Colonic mucosa (tissue), 4 donors: ENCODE measurements at regions not wholly inside any gene's neighbourhood (a gene's known extent, or its start where the extent isn't known, plus 50 kb on each side); places are given as distances from the start of the nearest gene placed in this dataset.

Experiments used
- DNase-seq: peaks from one replicate; pipeline ENCODE4 v3.0.0-alpha.2; 2020
- H3K27ac ChIP-seq: fragments of 200-600 bp; one replicate; pipeline ENCODE4 v1.8.0; 2021
- H3K27me3 ChIP-seq: fragments of 200-600 bp; one replicate; pipeline ENCODE4 v1.8.0; 2021
- H3K36me3 ChIP-seq: fragments of 200-600 bp; one replicate; pipeline ENCODE4 v1.8.0; 2021
- H3K4me1 ChIP-seq: fragments of 200-600 bp; one replicate; pipeline ENCODE4 v1.8.0; 2021; ENCODE audit warnings: mild to moderate bottlenecking
- H3K4me3 ChIP-seq: fragments of 200-600 bp; one replicate; pipeline ENCODE4 v1.8.0; 2021
- H3K9ac ChIP-seq, 2 donors: one replicate each; pipeline ENCODE4 v1.7.0; 2013; ENCODE audit warnings: control low read depth in 2 of 2, low read depth in 2 of 2, low read length in 2 of 2
- H3K9me3 ChIP-seq: fragments of 200-600 bp; one replicate; pipeline ENCODE4 v1.8.0; 2021
- intact Hi-C: fragments of 100-400 bp; cut with DNase I; formaldehyde crosslinking; loops from one replicate; pipeline ENCODE4 v1.14.1; 2022
- TF ChIP-seq, protein P1 (sequence below): fragments of 200-600 bp; IDR thresholded peaks from one replicate; pipeline ENCODE4 v1.8.0; 2022; ENCODE audit warnings: antibody characterized with exemption, mild to moderate bottlenecking
- donor health status: healthy.
- donor health status: DM: no; HTN: no; CAD: no.
- donor health status: DM: no; HTN: no; CAD: no.

DNA sequence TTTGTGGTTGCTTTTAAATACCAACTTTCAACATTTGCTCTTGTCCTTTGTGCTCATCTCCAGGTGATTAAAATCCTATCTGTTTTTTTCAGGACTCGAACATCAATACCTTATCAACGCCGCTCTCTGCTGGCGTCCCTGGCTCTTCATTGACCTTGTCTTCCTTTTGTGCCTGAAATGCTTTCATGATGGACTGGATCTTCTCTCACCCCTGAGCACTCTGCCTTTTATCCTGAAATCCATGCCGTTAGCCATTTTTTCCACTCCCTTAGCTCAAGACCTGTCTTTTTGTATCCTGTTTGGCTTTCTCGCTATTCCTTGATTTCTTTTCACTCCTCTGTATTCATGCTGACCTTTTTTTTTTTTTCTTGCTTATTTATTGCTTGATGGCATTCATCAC lies 549.5 kb upstream of the CPEB2 start:
- H3K36me3 ChIP-seq, result no peaks in the 10 kb centered on the region
- TF ChIP-seq, protein P1, sequence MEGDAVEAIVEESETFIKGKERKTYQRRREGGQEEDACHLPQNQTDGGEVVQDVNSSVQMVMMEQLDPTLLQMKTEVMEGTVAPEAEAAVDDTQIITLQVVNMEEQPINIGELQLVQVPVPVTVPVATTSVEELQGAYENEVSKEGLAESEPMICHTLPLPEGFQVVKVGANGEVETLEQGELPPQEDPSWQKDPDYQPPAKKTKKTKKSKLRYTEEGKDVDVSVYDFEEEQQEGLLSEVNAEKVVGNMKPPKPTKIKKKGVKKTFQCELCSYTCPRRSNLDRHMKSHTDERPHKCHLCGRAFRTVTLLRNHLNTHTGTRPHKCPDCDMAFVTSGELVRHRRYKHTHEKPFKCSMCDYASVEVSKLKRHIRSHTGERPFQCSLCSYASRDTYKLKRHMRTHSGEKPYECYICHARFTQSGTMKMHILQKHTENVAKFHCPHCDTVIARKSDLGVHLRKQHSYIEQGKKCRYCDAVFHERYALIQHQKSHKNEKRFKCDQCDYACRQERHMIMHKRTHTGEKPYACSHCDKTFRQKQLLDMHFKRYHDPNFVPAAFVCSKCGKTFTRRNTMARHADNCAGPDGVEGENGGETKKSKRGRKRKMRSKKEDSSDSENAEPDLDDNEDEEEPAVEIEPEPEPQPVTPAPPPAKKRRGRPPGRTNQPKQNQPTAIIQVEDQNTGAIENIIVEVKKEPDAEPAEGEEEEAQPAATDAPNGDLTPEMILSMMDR, result no peak
- DNase-seq, result no peak
- intact Hi-C loops, result no loop called here
- no peaks in the 10 kb centered on the region for H3K4me1 ChIP-seq
- H3K27ac ChIP-seq, result no peak overlapping the region
- no peak overlapping the region for H3K4me3 ChIP-seq
- H3K9ac ChIP-seq, result no peak overlapping the region
- H3K9me3 ChIP-seq, result no peaks in the 10 kb centered on the region
- H3K27me3 ChIP-seq, result no peaks in the 10 kb centered on the region

DNA sequence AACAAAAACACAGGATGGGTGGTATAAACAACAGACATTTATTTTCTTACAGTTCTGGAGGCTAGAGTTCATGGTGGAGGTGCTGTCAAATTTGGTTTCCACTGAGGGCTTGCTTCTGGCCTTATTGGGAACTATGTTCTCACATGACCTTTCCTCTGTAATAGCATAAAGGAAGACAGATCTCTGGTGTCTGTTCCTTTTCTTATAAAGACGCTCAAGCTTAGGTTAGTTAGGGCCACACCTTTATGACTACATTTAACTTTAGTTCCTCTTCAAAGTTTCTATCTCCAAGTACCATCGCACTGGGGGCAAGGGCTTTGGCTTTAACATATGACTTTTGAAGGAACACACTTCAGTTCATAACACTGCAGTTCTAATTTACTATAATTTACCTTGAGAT lies 543.8 kb upstream of the CPEB2 start:
- no peak for DNase-seq
- no peaks in the 10 kb centered on the region for H3K9me3 ChIP-seq
- H3K4me3 ChIP-seq, result no peak overlapping the region
- TF ChIP-seq, protein P1, result no peak
- no peaks in the 10 kb centered on the region for H3K4me1 ChIP-seq
- no peak overlapping the region for H3K9ac ChIP-seq
- H3K27ac ChIP-seq, result no peak overlapping the region
- H3K36me3 ChIP-seq, result no peaks in the 10 kb centered on the region
- intact Hi-C loops, result no loop called here
- no peaks in the 10 kb centered on the region for H3K27me3 ChIP-seq

DNA sequence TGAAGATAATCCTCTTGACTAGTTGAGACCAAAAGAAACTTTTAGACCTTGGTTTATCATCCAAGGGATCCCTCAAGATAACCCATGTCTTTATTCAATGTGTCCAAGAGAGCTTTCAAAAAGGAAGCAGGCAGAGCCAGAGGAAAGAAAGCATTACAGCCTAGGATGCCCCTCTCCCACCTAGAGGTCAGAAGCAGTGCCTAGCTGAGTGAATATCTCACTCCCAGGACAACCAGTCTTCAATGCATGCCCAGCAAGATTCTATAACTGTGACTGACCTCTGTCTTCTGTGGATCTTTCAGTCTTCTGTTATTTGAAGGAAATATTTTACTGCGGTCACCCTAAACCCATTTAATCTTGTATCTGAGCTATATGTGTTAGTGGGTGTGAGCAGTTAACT lies 537.2 kb upstream of the CPEB2 start:
- H3K9ac ChIP-seq, result no peak overlapping the region
- TF ChIP-seq, protein P1, result no peak
- H3K9me3 ChIP-seq, result no peaks in the 10 kb centered on the region
- no peak overlapping the region for H3K4me3 ChIP-seq
- no peaks in the 10 kb centered on the region for H3K27me3 ChIP-seq
- no peak overlapping the region for H3K27ac ChIP-seq
- intact Hi-C loops, result no loop called here
- no peak for DNase-seq
- no peaks in the 10 kb centered on the region for H3K36me3 ChIP-seq
- no peaks in the 10 kb centered on the region for H3K4me1 ChIP-seq

DNA sequence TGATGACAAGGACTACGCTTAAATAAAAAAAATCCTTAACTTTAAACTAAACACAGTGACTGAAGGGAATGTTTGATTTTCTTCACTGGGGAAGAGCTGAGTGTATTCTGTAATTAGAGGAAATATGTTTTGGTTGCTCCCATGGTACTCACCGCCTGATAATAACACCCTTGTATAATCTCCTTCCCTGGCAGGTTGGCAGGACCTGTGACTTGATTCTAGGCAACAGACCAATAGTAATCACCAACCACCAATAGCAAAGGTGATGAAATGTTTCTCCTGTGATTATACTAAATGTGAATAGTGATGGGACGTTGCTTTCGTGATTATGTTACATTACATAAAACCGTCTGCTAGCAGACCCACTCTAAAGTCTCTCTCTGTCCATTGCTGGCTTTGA lies 536.8 kb upstream of the CPEB2 start:
- DNase-seq, result no peak
- intact Hi-C loops, result no loop called here
- H3K27ac ChIP-seq, result no peak overlapping the region
- TF ChIP-seq, protein P1, result no peak
- H3K9me3 ChIP-seq, result no peaks in the 10 kb centered on the region
- H3K36me3 ChIP-seq, result no peaks in the 10 kb centered on the region
- H3K4me3 ChIP-seq, result no peak overlapping the region
- no peaks in the 10 kb centered on the region for H3K27me3 ChIP-seq
- no peak overlapping the region for H3K9ac ChIP-seq
- no peaks in the 10 kb centered on the region for H3K4me1 ChIP-seq

DNA sequence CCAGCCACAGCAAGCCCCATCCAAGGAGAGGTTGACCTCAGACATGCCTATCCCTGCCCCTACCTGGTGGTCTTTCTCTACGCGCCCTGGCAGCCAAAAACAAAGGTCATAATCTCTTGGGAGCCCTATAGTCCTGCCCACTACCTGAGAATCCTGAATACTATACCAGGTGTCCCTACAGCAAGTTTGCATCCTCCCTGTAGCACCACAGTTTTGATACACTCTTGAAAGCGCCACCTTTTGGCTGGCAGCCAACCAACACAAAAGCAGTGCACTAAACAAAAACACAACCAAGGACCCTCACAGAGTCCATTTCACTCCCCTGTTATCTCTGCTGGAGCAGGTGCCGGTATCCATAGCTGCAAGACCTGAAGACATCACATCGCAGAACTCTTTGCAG lies 523.8 kb upstream of the CPEB2 start:
- Histone ChIP-seq H3K36me3 (no peaks in the 10 kb centered on the region), H3K27me3 (no peaks in the 10 kb centered on the region), H3K27ac (no peak overlapping the region), H3K4me3 (no peak overlapping the region), H3K4me1 (no peaks in the 10 kb centered on the region), H3K9ac (no peak overlapping the region), H3K9me3 (no peaks in the 10 kb centered on the region)
- no peak for DNase-seq
- intact Hi-C loops, result no loop called here
- TF ChIP-seq, protein P1, result no peak

DNA sequence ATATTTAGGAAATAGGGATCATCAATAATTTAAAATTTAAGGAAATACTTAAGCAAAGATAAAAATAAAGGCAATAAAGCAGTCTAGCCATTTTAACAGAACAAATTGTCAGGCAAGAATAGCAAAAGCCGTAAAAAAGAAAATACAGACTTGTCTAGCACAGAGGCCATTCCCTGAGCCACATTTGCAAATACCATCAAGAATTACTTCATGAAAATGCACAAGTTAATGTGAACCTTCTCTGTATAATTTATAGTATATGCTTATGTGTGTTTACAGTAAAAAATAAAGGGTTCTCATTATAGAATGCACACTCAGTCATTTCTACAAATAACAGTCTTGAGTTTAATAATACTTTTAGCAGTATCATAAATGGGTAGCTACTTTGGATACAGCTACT lies 505.9 kb upstream of the CPEB2 start:
- Histone ChIP-seq H3K27ac (no peak overlapping the region), H3K27me3 (no peaks in the 10 kb centered on the region), H3K4me3 (no peak overlapping the region), H3K36me3 (no peaks in the 10 kb centered on the region), H3K4me1 (no peaks in the 10 kb centered on the region), H3K9ac (no peak overlapping the region), H3K9me3 (no peaks in the 10 kb centered on the region)
- TF ChIP-seq, protein P1, result no peak
- intact Hi-C loops, result no loop called here
- no peak for DNase-seq
